ENCODE measurements at regions not wholly inside any gene's neighbourhood (a gene's known extent, or its start where the extent isn't known, plus 50 kb on each side); places are given as distances from the start of the nearest gene placed in this dataset.

DNA sequence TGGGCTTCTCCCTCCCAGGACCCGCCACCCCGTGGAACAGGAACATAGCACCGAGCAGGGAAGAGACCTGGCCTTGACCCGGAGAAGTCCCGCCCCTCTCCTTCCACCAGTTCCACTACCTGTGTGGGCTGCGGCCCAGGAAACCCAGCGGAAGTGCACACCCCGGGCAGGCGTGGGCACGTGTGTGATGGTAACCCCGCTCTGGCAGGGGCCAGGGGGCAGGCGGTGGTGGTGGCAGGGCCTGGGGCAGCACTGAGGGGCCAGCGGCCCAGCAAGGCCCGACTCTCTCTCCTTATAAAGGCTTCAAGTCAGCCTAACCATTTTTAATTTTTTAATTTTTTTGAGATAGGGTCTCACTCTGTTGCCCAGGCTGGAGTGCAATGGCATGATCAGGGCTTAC is 129.0 kb upstream of the FAM98A start (continued):
- TF ChIP-seq RNF2 (IDR thresholded peaks at IDR 0.05; ENCODE audit: borderline replicate concordance, low read depth, low read length, missing control alignments, poor library complexity, severe bottlenecking), result no peak
- TF ChIP-seq CBX8 (IDR thresholded peaks at IDR 0.05; ENCODE audit: borderline replicate concordance, low read depth, low read length), result no peak
- no peak for TF ChIP-seq EP300 (IDR thresholded peaks at IDR 0.05; ENCODE audit: borderline replicate concordance in 1 of 2, low read depth in 2 of 2, low read length in 2 of 2)
- TF ChIP-seq POLR2A (IDR thresholded peaks at IDR 0.05; ENCODE audit: control extremely low read depth in 1 of 2, low read depth in 2 of 2, low read length in 2 of 2), result no peak
- TF ChIP-seq, protein P1, sequence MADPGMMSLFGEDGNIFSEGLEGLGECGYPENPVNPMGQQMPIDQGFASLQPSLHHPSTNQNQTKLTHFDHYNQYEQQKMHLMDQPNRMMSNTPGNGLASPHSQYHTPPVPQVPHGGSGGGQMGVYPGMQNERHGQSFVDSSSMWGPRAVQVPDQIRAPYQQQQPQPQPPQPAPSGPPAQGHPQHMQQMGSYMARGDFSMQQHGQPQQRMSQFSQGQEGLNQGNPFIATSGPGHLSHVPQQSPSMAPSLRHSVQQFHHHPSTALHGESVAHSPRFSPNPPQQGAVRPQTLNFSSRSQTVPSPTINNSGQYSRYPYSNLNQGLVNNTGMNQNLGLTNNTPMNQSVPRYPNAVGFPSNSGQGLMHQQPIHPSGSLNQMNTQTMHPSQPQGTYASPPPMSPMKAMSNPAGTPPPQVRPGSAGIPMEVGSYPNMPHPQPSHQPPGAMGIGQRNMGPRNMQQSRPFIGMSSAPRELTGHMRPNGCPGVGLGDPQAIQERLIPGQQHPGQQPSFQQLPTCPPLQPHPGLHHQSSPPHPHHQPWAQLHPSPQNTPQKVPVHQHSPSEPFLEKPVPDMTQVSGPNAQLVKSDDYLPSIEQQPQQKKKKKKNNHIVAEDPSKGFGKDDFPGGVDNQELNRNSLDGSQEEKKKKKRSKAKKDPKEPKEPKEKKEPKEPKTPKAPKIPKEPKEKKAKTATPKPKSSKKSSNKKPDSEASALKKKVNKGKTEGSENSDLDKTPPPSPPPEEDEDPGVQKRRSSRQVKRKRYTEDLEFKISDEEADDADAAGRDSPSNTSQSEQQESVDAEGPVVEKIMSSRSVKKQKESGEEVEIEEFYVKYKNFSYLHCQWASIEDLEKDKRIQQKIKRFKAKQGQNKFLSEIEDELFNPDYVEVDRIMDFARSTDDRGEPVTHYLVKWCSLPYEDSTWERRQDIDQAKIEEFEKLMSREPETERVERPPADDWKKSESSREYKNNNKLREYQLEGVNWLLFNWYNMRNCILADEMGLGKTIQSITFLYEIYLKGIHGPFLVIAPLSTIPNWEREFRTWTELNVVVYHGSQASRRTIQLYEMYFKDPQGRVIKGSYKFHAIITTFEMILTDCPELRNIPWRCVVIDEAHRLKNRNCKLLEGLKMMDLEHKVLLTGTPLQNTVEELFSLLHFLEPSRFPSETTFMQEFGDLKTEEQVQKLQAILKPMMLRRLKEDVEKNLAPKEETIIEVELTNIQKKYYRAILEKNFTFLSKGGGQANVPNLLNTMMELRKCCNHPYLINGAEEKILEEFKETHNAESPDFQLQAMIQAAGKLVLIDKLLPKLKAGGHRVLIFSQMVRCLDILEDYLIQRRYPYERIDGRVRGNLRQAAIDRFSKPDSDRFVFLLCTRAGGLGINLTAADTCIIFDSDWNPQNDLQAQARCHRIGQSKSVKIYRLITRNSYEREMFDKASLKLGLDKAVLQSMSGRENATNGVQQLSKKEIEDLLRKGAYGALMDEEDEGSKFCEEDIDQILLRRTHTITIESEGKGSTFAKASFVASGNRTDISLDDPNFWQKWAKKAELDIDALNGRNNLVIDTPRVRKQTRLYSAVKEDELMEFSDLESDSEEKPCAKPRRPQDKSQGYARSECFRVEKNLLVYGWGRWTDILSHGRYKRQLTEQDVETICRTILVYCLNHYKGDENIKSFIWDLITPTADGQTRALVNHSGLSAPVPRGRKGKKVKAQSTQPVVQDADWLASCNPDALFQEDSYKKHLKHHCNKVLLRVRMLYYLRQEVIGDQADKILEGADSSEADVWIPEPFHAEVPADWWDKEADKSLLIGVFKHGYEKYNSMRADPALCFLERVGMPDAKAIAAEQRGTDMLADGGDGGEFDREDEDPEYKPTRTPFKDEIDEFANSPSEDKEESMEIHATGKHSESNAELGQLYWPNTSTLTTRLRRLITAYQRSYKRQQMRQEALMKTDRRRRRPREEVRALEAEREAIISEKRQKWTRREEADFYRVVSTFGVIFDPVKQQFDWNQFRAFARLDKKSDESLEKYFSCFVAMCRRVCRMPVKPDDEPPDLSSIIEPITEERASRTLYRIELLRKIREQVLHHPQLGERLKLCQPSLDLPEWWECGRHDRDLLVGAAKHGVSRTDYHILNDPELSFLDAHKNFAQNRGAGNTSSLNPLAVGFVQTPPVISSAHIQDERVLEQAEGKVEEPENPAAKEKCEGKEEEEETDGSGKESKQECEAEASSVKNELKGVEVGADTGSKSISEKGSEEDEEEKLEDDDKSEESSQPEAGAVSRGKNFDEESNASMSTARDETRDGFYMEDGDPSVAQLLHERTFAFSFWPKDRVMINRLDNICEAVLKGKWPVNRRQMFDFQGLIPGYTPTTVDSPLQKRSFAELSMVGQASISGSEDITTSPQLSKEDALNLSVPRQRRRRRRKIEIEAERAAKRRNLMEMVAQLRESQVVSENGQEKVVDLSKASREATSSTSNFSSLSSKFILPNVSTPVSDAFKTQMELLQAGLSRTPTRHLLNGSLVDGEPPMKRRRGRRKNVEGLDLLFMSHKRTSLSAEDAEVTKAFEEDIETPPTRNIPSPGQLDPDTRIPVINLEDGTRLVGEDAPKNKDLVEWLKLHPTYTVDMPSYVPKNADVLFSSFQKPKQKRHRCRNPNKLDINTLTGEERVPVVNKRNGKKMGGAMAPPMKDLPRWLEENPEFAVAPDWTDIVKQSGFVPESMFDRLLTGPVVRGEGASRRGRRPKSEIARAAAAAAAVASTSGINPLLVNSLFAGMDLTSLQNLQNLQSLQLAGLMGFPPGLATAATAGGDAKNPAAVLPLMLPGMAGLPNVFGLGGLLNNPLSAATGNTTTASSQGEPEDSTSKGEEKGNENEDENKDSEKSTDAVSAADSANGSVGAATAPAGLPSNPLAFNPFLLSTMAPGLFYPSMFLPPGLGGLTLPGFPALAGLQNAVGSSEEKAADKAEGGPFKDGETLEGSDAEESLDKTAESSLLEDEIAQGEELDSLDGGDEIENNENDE (IDR thresholded peaks at IDR 0.05; ENCODE audit: insufficient replicate concordance, low read length), result no peak
- no peak for TF ChIP-seq EZH2 (IDR thresholded peaks at IDR 0.05; ENCODE audit: low read depth, low read length, severe bottlenecking)
- TF ChIP-seq SP4 (IDR thresholded peaks at IDR 0.05; ENCODE audit: low read length), result no peak
- no peak for TF ChIP-seq POLR2AphosphoS5 (IDR thresholded peaks at IDR 0.05; ENCODE audit: low read depth, low read length)

Measured in H1 (cell line).